SU-DHL-6 (cell line): ENCODE measurements at regions not wholly inside any gene's neighbourhood (a gene's known extent, or its start where the extent isn't known, plus 50 kb on each side); places are given as distances from the start of the nearest gene placed in this dataset.

Experiments
- H2AFZ ChIP-seq: fragments of 200-600 bp; sonication (generic); 2 replicates; pipeline ENCODE4 v1.6.1; 2014; ENCODE audit warnings: low read depth, mild to moderate bottlenecking, moderate library complexity, mixed read lengths, antibody characterized with exemption, low read length; ENCODE audit not compliant: severe bottlenecking
- H3F3A ChIP-seq: fragments of 200-600 bp; shearing (Covaris generic); 2 replicates; pipeline ENCODE4 v1.6.0; 2016; ENCODE audit warnings: antibody characterized with exemption, mild to moderate bottlenecking; ENCODE audit not compliant: insufficient read depth
- H3K27ac ChIP-seq: fragments of 200-600 bp; sonication (generic); 2 replicates; pipeline ENCODE4 v1.5.1; 2016; ENCODE audit warnings: low read depth, mild to moderate bottlenecking, low read length, moderate library complexity, mixed read lengths
- H3K27me3 ChIP-seq: fragments of 200-600 bp; sonication (generic), shearing (Covaris generic); 2 replicates; pipeline ENCODE4 v1.6.0; 2014; ENCODE audit warnings: mild to moderate bottlenecking, low read length
- H3K36me3 ChIP-seq: fragments of 200-600 bp; sonication (generic); 2 replicates; pipeline ENCODE4 v1.6.1; 2014; ENCODE audit warnings: mild to moderate bottlenecking, low read length, mixed read lengths
- H3K4me2 ChIP-seq: fragments of 300-600, 200-600 bp; shearing (Covaris generic), sonication (generic); 2 replicates; pipeline ENCODE4 v1.6.0; 2014; ENCODE audit warnings: low read length, low read depth, mild to moderate bottlenecking; ENCODE audit not compliant: poor library complexity, severe bottlenecking
- H3K4me3 ChIP-seq: fragments of 200-600 bp; sonication (generic); 2 replicates; pipeline ENCODE4 v1.5.1; 2014; ENCODE audit warnings: antibody characterized with exemption, low read length, mild to moderate bottlenecking, mixed read lengths; ENCODE audit not compliant: insufficient read depth, poor library complexity, severe bottlenecking
- H3K79me2 ChIP-seq: fragments of 200-600 bp; sonication (generic); 2 replicates; pipeline ENCODE4 v1.6.1; 2014; ENCODE audit warnings: mild to moderate bottlenecking, low read length, moderate library complexity; ENCODE audit not compliant: insufficient read depth
- H3K9ac ChIP-seq: fragments of 200-600 bp; sonication (generic); 2 replicates; pipeline ENCODE4 v1.7.0; 2014; ENCODE audit warnings: mild to moderate bottlenecking, low read length
- H3K9me2 ChIP-seq: fragments of 200-600 bp; sonication (generic); replicated peaks from 2 replicates; pipeline ENCODE4 v1.6.1; 2014; ENCODE audit warnings: low read length; ENCODE audit not compliant: insufficient read depth
- H3K9me3 ChIP-seq: fragments of 200-600 bp; sonication (generic); 2 replicates; pipeline ENCODE4 v1.6.1; 2014; ENCODE audit warnings: low read length, mixed read lengths; ENCODE audit not compliant: insufficient read depth
- H4K20me1 ChIP-seq: fragments of 200-600 bp; sonication (generic); 2 replicates; pipeline ENCODE4 v1.6.1; 2014; ENCODE audit warnings: low read depth, mild to moderate bottlenecking, antibody characterized with exemption, low read length, moderate library complexity, mixed read lengths
- CTCF ChIP-seq: fragments of 200-600 bp; sonication (generic); IDR thresholded peaks from one replicate; pipeline ENCODE4 v1.5.1; 2017; ENCODE audit warnings: antibody characterized with exemption, mild to moderate bottlenecking, low read length, moderate library complexity; ENCODE audit not compliant: insufficient read depth, poor library complexity, severe bottlenecking
- EZH2phosphoT487 ChIP-seq: fragments of 200-600 bp; sonication (generic), shearing (Covaris generic); conservative IDR thresholded peaks from 2 replicates; pipeline ENCODE4 v1.6.1; 2018; ENCODE audit warnings: mild to moderate bottlenecking, antibody characterized with exemption, low read length, moderate library complexity, mixed read lengths

GRCh38 chr11:95534809-95535208 is 254.8 kb downstream of the FAM76B start:
- H3K4me2 ChIP-seq = no peak overlapping the region
- no peak for TF ChIP-seq CTCF
- no peak for TF ChIP-seq EZH2phosphoT487
- no peaks in the 10 kb centered on the region for H4K20me1 ChIP-seq
- H3F3A ChIP-seq = no peaks in the 10 kb centered on the region
- no peak overlapping the region for H2AFZ ChIP-seq
- no peaks in the 10 kb centered on the region; the same call in 1 of the 2 replicates for H3K9me2 ChIP-seq
- H3K4me3 ChIP-seq = no peak overlapping the region
- H3K79me2 ChIP-seq = no peaks in the 10 kb centered on the region
- no peak overlapping the region for H3K9ac ChIP-seq
- no peaks in the 10 kb centered on the region for H3K9me3 ChIP-seq
- no peak overlapping the region for H3K27ac ChIP-seq
- no peaks in the 10 kb centered on the region for H3K36me3 ChIP-seq
- H3K27me3 ChIP-seq = no peaks in the 10 kb centered on the region

- no peaks in the 10 kb centered on the region; the same call in 1 of the 2 replicates for H3K9me2 ChIP-seq
- H3K36me3 ChIP-seq = no peaks in the 10 kb centered on the region
- no peak overlapping the region for H3K4me3 ChIP-seq
- no peaks in the 10 kb centered on the region for H3K9me3 ChIP-seq
- H3K27me3 ChIP-seq = no peaks in the 10 kb centered on the region
- H2AFZ ChIP-seq = no peak overlapping the region
- no peaks in the 10 kb centered on the region for H3F3A ChIP-seq
- no peak overlapping the region for H3K9ac ChIP-seq
- no peaks in the 10 kb centered on the region for H3K79me2 ChIP-seq
- no peak overlapping the region for H3K27ac ChIP-seq
- TF ChIP-seq CTCF = no peak
- TF ChIP-seq EZH2phosphoT487 = no peak
- H3K4me2 ChIP-seq = no peak overlapping the region
- H4K20me1 ChIP-seq = no peaks in the 10 kb centered on the region
Measured at GRCh38 chr11:95534226-95534625, 255.4 kb downstream of the FAM76B start.

GRCh38 chr11:95531116-95531515 is 258.5 kb downstream of the FAM76B start:
- TF ChIP-seq EZH2phosphoT487 (no peak), CTCF (no peak)
- Histone ChIP-seq H3K4me2 (no peak overlapping the region), H3K36me3 (no peaks in the 10 kb centered on the region), H3K27ac (no peak overlapping the region), H4K20me1 (no peaks in the 10 kb centered on the region), H3F3A (no peaks in the 10 kb centered on the region), H3K27me3 (no peaks in the 10 kb centered on the region), H2AFZ (no peak overlapping the region), H3K9me3 (no peaks in the 10 kb centered on the region), H3K9ac (no peak overlapping the region), H3K4me3 (no peak overlapping the region), H3K9me2 (no peaks in the 10 kb centered on the region; the same call in 1 of the 2 replicates), H3K79me2 (no peaks in the 10 kb centered on the region)
